ENCODE measurements at regions not wholly inside any gene's neighbourhood (a gene's known extent, or its start where the extent isn't known, plus 50 kb on each side); places are given as distances from the start of the nearest gene placed in this dataset.

DNA sequence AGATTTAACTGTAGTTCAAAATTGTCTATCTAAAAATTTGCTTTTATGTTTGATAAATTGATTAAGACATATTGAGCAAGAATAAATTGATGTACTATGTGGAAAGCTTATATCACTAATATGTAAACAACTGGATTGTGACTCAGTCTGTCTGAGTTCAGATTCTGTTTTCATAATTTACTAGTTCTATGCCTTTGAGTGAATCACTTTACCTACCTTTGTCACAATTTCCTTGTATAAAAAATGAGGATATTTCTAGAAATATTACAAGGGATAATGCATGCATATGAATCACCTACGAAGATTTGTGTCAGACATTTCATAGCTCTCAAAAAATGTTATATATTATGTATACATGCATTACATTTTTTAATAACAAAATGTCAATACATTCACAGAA is 245.1 kb upstream of the ZWINT start:
- TF ChIP-seq, protein P1, sequence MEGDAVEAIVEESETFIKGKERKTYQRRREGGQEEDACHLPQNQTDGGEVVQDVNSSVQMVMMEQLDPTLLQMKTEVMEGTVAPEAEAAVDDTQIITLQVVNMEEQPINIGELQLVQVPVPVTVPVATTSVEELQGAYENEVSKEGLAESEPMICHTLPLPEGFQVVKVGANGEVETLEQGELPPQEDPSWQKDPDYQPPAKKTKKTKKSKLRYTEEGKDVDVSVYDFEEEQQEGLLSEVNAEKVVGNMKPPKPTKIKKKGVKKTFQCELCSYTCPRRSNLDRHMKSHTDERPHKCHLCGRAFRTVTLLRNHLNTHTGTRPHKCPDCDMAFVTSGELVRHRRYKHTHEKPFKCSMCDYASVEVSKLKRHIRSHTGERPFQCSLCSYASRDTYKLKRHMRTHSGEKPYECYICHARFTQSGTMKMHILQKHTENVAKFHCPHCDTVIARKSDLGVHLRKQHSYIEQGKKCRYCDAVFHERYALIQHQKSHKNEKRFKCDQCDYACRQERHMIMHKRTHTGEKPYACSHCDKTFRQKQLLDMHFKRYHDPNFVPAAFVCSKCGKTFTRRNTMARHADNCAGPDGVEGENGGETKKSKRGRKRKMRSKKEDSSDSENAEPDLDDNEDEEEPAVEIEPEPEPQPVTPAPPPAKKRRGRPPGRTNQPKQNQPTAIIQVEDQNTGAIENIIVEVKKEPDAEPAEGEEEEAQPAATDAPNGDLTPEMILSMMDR (IDR thresholded peaks at IDR 0.05; ENCODE audit: insufficient read depth, low read length), result no peak
- no peak for DNase-seq (ENCODE audit: low read depth)
- no peak overlapping the region for H3K4me3 ChIP-seq (ENCODE audit: low read depth, low read length)

DNA sequence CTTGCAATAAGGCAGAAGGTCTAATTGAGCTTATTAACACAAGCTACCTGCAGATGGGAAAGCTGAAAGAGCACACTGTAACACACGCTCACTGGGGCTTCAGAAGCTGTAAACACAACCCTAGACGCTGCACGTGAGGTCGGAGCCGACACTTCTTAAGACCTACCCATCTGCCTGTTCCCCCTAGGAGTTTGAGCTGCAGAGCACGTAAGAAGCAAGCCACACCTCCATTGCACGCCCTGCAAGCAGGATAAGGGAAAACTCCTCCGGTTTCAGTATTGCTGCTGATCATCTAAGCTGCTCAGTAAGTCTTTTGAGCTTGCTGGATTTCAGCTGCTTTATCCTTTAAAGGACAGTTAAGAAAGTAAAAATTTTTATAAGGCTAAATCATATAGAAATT is 244.0 kb upstream of the ZWINT start:
- no peak overlapping the region for H3K4me3 ChIP-seq (ENCODE audit: low read depth, low read length)
- TF ChIP-seq, protein P1 (IDR thresholded peaks at IDR 0.05; ENCODE audit: insufficient read depth, low read length), result no peak
- DNase-seq (ENCODE audit: low read depth), result no peak

DNA sequence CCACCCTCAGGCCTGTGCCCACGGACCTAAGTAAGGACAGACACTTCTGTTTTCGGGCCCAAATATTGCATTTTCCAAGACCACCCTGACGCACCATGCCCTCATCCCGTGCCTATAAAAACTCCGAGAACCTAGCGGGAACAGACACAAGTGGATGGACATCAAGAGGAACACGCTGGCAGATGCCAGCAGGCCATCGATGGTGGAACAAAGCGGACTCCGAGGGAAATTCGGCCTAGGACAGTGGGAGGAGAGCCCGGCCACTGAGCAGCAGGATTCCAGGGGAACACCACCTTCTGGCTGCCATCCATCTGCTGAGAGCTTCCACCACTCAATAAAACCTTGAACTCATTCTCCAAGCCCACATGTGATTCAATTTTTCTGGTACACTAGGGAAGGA is 243.6 kb upstream of the ZWINT start:
- TF ChIP-seq, protein P1 (IDR thresholded peaks at IDR 0.05; ENCODE audit: insufficient read depth, low read length), result no peak
- H3K4me3 ChIP-seq (ENCODE audit: low read depth, low read length), result no peak overlapping the region
- no peak for DNase-seq (ENCODE audit: low read depth)

DNA sequence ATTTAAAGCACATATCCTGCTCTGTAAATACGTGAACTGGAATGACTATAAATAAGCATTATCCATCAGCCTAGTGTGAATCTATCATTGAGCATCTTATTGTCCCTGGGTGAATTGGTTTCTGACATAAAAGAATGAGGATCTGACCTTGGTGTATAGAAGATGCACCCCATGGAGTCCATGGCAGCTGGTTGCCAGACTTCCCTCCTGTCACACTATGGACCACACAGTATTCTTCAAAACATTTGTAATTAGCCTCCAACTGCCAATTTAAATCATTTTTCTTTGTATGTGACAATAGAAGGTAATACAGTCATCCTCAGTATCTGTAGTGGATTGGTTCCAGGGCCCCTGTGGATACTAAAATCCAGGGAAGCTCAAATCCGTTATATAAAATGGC is 238.1 kb upstream of the ZWINT start:
- TF ChIP-seq, protein P1 (IDR thresholded peaks at IDR 0.05; ENCODE audit: insufficient read depth, low read length), result no peak
- no peak for DNase-seq (ENCODE audit: low read depth)

DNA sequence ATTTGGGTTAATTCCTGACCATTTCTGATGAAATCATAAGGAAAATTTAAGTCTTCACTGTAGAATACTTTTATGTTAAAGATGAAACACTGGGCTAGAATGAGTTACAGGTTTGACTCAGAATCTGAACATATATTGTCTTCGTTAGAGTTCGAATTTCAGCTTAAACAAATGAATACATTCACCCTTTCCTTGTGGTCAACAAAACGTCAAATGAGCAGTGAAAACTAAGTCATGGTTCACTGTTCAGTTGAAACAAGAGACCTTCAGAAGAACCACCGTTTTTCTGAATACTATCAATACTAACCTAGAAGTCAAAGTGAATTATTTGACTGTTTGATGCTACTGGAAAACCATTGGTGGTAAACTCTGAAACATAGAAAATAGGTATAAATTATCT is 235.2 kb upstream of the ZWINT start:
- no peak overlapping the region for H3K4me3 ChIP-seq (ENCODE audit: low read depth, low read length)
- TF ChIP-seq, protein P1 (IDR thresholded peaks at IDR 0.05; ENCODE audit: insufficient read depth, low read length), result no peak
- DNase-seq (ENCODE audit: low read depth), result no peak

More for the DNA sequence above, 238.1 kb upstream of the ZWINT start:
- H3K4me3 ChIP-seq (ENCODE audit: low read depth, low read length), result no peak overlapping the region

DNA sequence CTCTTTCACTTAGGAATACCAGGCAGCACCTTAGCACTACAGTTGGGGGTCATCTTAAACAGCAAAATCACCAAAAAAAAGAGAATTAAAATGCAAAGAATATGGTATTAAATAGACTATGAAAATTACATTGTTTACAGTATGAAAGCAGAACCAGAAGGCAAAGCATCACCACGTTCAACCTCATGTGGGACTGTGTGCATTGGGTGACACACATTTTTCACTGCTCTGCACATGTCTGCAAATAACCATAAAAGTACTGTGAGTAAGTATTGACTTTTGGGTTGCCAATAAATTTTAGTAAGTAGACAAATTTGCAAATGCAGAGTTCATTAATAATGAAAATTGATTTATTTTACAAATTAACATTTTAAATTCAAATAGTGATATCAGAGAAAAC is 232.1 kb upstream of the ZWINT start:
- TF ChIP-seq, protein P1 (IDR thresholded peaks at IDR 0.05; ENCODE audit: insufficient read depth, low read length), result no peak
- H3K4me3 ChIP-seq (ENCODE audit: low read depth, low read length), result no peak overlapping the region
- DNase-seq (ENCODE audit: low read depth), result no peak

DNA sequence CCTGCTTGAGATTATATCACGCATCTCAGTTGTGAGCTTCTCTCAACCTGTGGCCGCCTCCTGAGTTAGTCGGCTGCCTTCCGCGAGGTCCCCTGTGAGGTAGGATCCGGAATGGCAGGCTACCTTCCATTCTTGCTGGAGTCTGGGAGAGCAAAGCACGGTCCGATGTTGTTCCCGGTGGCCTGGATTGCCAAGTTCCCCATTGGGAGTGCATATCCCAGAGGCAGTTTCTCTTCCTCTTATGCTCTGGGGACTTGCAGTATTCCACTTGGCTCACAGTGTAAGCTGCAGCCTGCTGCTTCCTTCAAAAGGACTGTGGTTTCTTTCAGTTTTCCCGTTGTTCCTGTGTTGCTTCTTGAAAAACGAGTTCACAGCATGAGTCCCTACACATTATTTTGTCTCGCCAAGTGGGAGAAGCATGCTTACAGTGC is 225.4 kb upstream of the ZWINT start:
- TF ChIP-seq, protein P1 (IDR thresholded peaks at IDR 0.05; ENCODE audit: insufficient read depth, low read length), result no peak
- DNase-seq (ENCODE audit: low read depth), result no peak
- H3K4me3 ChIP-seq (ENCODE audit: low read depth, low read length), result no peak overlapping the region

All from fibroblast of the aortic adventitia (primary cell).